HG03439 (cell line): ENCODE measurements at regions not wholly inside any gene's neighbourhood (a gene's known extent, or its start where the extent isn't known, plus 50 kb on each side); places are given as distances from the start of the nearest gene placed in this dataset.

ENCODE experiments used
- ATAC-seq: cut with Tn5 transposase; IDR thresholded peaks from one replicate; pipeline ENCODE4 v1.9.1; 2021; ENCODE audit warnings: mild to moderate bottlenecking, moderate library complexity; ENCODE audit not compliant: unreplicated experiment

GRCh38 chr4:143273160-143273917 lies 63.3 kb upstream of the GAB1 start:
- ATAC-seq = no peak

- no peak for ATAC-seq
These were observed 55.8 kb upstream of the GAB1 start for GRCh38 chr4:143280861-143281260.

GRCh38 chr4:143281507-143282190 lies 55.0 kb upstream of the GAB1 start:
- ATAC-seq = peak; percentile 75

- no peak for ATAC-seq
These were observed 54.4 kb upstream of the GAB1 start for GRCh38 chr4:143282211-143282707.

DNA sequence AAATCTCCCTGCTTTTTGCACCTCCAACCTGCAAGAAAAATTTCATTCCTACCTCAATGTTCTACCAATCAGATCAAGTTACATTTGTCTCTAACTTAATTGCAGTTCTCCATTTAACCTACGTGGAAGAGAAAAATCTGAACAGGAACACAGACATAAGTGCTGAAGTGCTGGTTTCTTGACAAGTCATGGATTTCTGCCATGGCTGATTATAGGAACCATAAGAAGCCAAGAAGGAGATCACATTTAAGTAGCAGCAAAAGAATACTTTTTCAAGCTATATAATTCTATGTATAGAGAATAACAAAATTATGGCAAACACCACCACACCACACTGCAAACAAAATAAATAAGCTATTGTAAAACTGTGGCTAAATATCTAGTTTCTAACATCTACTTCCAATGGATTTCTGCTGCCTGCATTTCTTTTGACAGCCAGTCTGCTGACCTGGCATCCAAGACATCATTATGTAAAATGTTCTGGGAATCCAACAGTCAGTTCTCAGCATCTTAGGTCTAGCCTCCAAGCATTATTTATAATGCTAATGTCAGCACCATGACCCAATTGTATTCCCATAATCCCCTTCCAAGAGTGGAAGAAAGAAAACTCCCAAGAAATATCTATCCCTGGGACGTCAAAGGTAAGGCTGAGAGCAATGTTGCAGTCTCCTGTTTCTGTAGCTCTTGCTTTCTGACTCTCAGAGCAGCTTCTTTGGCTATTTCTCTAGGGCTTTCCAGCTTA lies 50.8 kb upstream of the GAB1 start:
- ATAC-seq = no peak

- ATAC-seq = no peak
These were observed 49.7 kb upstream of the GAB1 start for GRCh38 chr4:143286701-143287571.
